Lower leg skin (tissue), 3 donors: ENCODE measurements at regions not wholly inside any gene's neighbourhood (a gene's known extent, or its start where the extent isn't known, plus 50 kb on each side); places are given as distances from the start of the nearest gene placed in this dataset.

Source experiments
- POLR2A ChIP-seq, 2 donors: fragments of 450-650 bp; IDR thresholded peaks; one replicate each; pipeline ENCODE4 v1.6.1; 2016 to 2017; ENCODE audit warnings: antibody characterized with exemption in 2 of 2, mild to moderate bottlenecking in 1 of 2, moderate library complexity in 1 of 2
- TF ChIP-seq, protein P1 (sequence below), 3 donors: fragments of 450-650 bp; IDR thresholded peaks; one replicate each; pipeline ENCODE4 v1.5.1; 2016; ENCODE audit warnings: antibody characterized with exemption in 3 of 3, mild to moderate bottlenecking in 3 of 3, moderate library complexity in 2 of 3

DNA sequence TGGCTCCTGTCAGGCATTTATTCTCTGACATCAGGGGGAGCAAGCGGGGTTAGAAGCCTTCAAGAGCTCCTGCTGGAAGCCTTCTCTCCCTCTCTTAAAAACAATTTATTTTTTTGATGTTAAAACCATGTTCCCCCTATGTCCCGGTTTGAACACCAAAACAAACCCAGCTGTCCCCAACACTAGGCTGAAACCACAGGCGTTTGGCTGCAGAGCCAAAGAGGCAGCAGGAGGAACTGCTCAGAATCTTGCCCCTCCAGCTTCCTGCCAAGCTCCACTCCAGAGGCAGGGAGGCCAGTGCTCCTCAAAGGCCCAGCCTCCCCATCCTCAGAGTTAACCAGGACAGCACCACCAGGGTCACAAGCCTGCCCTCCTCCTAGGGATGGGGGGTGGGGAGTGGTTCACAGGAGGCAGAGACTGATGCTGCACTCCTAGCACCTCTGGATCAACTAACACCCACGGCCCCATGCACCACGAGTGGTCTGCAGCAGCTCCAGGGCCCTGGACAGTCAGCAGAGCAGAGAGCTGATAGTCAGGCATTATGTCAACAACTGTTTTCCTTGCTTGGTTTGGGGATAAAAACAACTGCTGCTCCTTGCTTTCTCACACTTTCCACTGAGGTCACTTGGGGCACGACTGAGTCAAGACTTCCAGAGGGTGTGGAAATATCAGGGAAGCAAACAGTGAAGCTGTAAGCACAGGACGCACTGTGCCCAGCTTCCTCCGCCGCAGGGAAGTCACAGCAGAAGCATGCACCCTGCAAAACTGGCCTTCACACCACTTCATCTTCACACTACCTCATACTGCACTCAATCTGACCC, 96.5 kb upstream of the ADRA1B start:
- no peak for TF ChIP-seq POLR2A (IDR thresholded peaks at IDR 0.05)
- TF ChIP-seq, protein P1, sequence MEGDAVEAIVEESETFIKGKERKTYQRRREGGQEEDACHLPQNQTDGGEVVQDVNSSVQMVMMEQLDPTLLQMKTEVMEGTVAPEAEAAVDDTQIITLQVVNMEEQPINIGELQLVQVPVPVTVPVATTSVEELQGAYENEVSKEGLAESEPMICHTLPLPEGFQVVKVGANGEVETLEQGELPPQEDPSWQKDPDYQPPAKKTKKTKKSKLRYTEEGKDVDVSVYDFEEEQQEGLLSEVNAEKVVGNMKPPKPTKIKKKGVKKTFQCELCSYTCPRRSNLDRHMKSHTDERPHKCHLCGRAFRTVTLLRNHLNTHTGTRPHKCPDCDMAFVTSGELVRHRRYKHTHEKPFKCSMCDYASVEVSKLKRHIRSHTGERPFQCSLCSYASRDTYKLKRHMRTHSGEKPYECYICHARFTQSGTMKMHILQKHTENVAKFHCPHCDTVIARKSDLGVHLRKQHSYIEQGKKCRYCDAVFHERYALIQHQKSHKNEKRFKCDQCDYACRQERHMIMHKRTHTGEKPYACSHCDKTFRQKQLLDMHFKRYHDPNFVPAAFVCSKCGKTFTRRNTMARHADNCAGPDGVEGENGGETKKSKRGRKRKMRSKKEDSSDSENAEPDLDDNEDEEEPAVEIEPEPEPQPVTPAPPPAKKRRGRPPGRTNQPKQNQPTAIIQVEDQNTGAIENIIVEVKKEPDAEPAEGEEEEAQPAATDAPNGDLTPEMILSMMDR (IDR thresholded peaks at IDR 0.05) = no peak
